LoVo (cell line): ENCODE measurements at regions not wholly inside any gene's neighbourhood (a gene's known extent, or its start where the extent isn't known, plus 50 kb on each side); places are given as distances from the start of the nearest gene placed in this dataset.
"Not testable (repeated sequence)": the region's sequence is repeated elsewhere in the genome, so short reads cannot be mapped to it uniquely, and the experiment has no call there.

Source experiments
- DNase-seq: peaks from one replicate; pipeline ENCODE4 v3.0.0-alpha.2; 2016; ENCODE audit warnings: low spot score

DNA sequence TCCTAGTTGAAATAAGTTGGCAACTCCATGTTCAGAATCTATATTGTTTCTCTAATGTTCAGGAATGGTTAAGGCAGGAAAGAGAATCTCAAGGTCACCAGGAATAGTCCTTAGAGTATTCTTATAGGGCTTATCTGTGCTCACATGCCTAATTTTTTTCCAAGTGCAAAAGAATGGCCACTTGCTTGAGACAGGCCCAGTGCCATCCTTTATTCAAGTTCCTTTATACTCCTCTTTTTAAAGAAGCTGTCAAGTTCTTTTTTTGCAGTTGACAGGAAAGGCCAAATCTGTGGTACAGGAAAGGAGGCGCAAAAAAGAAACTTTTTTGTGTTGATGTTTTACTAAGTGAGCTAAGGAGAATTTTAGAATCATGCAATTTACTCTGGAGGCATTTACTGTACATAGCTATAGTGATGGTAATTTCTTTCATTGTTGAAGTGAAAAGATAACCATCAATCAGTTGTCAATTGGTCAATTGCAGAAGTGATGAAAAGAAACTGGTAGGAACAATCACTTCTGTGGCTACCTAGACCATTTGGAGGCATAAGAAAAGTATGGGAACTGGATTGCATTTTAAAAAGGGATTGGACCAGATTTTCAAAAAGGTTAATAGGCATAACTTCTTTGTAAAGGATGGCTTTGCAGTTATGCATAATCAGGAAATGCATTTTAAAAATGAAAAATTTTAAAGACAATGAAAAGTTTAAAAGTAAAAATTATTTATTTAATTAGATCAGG is 102.5 kb upstream of the SOX2 start:
- no peak for DNase-seq

DNA sequence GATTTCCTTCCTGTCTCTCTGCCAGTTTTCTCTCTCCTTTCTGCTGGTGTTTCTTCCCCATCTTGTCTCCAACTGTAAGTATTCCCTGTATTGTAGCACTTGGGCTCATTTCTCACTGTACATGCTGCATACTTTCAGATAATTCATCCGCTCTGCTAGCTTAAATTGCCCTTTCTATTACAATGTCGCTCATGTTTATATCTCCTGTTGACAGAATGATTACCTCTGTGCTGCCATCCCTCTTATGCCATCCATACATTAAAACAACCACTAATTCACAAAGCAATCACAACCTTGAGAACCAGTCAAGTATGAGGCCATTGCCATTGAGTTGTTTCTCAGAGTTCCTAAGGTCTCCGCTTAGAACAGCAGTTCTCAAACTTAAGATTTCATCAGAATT is 107.5 kb upstream of the SOX2 start:
- no peak for DNase-seq

DNA sequence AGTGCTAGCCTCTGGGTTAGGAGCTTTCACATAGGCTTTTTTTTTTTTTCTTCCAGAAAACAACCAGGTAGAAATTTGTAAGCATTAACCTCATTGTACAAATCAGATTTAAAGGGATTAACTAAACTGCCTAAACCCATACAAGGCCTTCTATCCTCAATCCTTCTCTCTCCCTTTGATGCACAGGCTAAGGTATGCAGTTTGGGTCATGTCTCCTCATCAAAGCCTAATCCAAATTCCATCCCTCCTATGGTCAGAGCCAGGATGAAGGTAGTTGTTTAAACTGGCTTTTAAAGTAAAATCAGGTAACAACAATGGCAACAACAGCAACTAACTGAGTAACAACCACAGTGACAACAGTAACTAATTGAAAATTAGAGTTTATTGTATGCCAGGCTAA is 115.6 kb upstream of the SOX2 start:
- no peak for DNase-seq

DNA sequence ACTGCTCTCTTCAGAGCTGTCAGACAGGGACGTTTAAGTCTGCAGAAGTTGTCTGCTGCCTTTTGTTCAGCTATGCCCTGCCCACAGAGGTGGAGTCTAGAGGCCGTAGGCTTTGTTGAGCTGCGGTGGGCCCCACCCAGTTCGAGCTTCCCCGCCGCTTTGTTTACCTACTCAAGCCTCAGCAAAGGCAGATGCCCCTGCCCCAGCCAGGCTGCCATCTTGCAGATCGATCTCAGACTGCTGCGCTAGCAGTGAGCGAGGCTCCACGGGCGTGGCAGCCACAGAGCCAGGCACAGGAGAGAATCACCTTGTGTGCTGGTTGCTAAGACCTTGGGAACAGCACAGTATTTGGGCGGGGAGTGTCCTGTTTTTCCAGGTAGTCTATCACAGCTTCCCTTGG is 120.8 kb upstream of the SOX2 start:
- DNase-seq: not testable (repeated sequence)

DNA sequence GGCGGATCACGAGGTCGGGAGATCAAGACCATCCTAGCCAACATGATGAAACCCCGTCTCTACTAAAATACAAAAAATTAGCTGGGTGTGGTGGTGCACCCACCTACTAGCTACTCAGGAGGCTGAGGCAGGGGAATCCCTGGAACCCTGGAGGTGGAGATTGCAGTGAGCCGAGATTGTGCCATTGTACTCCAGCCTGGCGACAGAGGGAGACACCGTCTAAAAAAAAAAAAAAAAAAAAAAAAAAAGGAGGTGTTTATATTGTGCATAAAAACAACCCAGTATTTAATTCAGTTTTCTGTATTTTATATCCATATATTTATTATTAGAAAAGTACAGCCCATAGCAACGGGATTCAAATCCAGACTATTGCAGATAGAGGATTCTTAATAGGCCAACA is 129.1 kb upstream of the SOX2 start:
- DNase-seq: no peak

DNA sequence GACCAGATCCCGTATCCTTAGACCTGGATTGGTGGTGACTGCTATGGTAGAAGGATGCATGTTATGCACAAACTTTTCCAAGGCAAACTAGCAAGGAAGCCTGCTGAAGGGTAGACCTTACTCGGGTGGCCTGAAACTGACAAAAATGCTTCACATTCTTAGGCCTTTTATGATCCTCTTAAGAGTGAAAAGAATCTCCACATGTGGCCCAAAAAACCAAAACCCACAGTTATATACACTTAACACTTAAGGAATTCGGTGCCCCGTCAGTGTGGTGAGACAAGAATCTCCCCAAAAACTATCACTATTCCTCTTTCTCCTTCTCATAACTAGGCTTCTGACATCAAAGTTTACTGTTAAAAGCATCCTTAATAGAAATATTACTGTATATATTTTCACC is 130.1 kb upstream of the SOX2 start:
- no peak for DNase-seq

DNA sequence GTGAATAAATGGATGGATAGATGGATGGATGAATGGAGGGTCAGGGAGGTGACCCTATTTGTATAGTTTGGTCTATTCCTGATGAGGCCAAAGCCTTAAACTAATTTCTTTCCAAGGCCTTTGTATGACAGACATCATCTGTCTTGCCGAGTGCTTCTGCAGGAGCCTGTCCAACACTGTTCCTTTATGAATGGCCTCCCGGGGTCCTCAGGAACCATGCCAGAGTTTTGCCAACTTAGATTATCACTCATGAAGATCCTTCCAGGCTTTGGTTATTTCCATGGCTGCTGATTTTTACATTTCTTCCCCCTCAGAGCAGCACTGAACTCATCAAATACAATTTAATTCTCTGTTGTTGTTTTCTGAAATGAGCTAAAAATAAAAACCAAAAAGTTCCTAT is 133.0 kb upstream of the SOX2 start:
- DNase-seq: no peak

DNA sequence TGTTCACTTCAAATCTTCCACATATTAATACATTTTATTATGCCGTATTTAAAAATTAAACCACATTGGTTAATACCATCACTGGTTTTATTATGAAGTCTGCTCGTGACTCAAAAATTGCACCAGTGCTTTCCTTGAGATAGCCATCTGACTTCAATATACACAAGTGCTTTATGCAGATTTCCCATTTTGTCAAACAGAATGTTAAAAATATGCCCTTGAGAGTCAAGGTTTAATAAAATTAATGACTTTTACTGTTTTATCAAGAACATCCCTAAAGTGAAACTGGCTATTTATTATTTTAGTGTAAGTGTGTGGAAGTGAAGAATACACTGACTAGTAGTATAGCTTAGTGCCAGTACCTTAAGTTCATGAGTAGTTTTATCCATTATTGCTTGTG is 139.3 kb upstream of the SOX2 start:
- DNase-seq: no peak

DNA sequence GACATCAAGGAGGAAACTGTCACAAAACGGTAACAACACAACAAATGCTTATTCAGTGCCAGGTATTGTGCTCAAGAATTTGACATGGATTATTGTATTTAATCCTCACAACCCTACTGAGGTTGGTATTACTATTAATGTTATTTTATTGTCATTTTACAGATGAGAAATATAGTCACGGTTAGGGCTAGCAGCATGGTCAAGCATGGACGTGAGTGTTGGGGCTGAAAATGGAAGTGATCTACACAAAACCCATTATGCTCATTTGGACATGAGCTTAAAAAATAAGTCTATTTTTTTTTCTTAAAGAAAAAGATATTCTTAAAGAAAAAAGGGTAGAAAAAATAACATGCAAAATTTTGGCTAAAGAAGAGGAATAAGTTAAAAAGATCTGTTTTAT is 141.3 kb upstream of the SOX2 start:
- no peak for DNase-seq

DNA sequence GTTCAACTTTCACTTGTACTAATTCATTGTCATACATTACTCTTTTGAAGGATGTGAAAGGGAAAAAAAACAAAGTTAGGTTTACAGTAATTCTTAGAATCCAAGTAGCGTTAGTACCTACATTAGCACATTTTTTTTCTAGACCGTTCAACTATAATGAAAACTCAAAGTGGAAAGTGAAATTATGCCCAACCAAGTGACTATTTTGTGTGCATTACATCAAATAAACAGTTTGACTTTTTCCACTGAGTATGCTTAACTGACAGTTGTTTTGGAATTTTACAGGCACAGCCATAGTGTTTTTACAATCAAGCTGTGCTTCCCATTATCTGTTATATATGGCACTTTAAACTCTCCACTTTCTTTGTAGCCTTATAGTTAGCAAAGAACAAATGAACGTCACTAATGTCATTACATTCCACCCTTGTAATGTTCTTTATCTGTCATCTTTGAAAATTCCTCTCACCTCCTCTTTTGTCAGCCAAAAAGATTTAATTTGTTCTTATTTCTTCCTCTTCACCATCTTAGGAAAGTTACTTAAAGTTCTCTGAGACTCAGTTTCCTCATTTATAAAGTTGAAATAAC is 142.3 kb upstream of the SOX2 start:
- no peak for DNase-seq

DNA sequence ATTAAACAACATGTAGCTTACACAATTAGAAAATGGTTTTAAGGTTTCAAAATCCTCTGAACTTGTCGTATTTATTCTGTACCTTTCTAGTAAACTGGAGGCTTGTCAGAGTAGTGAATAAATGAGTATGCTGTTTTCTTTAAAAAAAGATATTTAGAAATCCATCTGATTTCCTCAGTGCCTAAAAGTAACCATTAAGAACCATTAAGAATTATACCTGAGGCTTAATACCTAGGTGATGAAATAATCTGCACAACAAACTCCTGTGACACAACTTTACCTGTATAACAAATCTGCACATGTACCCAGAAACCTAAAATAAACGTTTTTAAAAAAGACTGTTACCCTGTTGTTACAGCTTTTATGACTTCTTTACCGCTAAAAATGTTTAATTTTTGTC is 143.0 kb upstream of the SOX2 start:
- DNase-seq: no peak

DNA sequence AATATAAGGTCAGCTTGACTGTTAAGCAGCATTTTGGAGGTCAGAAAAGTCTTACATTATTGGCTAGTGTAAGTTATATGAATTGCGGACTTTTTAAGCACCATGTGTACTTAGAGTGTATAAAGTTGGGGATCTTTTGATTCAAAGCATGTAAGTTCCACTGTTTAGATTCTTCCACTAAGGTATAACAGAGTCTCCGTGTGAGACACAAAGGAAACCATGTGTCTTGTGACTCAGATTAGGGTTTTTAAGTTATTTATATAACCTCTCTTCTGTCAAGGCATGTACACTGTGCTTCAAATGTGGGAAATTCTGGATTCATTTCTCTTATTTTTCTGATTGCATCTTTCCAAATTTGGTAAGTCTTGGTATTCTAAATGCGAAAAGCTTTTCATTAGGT is 143.5 kb upstream of the SOX2 start:
- no peak for DNase-seq

DNA sequence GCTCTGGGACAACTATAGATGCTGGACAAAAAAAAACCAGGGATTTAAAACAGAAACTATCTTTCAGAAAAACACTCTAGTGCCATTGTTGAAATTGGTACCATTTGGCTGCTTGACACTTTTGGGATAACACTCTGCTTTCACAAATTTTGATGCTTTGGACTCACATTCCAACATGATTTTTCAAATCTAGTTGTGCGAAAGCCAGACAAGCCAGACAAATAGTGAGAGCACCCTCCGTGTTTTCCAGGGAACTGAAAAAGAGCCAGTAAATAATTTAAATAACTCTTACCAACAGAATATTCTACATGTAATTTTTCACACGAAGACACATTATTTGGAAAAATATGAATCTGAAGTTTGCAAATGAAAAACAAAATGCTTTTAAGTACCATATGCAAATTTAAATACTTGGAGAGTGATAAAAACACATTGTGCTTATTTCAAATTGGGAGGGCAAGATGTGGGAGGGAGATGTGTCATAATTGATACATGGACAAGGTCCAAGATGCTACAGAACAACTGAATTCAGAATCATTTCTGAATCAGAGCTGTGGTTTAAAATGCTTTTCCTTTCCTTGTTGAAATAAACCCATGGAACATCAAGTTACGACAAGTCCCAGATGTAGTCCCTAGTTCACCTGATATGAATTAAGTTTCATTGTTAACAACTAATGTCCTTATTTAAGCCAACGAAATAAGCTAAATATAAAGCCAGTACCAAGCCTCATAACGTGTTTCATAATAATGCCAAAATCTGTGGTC is 144.2 kb upstream of the SOX2 start:
- no peak for DNase-seq

DNA sequence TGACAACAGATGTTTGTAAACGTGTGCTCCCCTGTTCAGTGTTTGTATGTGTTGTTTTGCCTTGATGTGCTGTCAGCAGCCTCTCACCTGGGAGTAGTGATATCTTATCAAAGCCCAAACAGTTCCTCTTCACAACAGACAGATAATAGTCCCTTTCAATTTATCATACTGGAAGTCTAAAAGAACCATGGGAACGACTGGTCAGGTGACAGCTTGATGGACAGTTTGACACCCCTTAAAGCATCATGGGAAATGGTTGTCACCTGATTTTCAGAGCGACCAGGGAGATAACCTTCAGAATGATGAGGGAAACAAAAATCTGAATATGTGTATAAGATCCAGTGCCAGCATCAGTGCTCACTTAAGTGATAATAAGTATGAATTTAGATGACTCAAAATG is 146.3 kb upstream of the SOX2 start:
- DNase-seq: no peak

DNA sequence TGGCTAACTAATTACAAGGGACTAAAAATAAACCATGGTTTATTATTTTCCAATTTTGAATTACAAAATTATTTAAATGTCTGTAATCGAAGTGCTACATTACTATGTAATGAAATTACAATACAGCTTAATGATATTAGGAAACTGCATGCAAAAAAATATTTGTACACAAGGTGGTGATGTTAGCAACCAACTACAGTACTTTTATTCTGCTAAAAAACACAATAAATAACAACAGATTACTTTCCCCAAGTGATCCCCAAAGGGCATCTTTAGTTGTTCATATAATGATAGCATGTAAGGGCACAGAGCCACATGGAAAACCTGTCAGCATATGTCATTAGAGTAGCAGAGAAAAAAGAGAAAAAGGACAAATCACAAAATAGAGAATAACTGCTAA is 147.5 kb upstream of the SOX2 start:
- no peak for DNase-seq

DNA sequence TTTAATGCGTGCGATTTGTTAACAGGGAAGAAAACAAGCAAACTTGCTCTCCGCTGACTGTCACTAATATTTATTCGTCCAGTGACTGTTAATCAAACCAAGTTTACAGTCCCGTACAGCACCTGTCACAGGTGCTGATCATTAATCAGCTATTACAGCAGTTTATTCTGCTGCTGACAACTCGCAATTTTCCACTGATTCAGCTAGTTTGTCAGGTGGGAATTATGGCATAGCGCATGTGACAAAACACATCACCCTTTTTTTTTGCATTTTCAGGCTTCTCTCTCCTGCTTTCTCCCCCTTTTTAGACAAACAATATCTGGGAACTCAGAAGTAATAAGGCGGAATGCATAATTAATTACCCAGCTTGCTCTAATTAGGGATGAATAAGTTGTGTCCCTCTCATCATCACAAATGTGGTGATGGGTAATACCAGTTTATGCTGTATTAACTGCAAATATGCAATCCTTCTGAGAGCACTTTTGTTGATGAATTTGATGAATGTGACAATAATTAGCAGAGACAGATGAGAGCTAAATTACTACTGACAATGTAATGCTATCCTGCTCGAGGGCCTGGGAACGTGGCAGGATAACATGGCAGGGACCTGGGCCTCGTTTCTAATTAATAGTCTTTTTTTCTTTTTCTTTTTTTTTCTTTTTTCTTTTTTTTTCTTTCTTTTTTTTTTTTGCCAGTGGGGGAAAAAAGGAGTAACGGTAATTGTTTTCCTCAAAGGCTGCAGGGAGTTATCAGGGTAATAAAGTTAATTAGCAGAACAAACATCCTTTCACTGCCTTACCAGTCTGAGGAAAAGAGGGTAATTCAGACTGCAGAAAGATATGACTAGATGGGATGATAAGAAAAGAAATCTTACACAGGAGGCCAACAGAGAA is 150.3 kb upstream of the SOX2 start:
- DNase-seq: no peak

DNA sequence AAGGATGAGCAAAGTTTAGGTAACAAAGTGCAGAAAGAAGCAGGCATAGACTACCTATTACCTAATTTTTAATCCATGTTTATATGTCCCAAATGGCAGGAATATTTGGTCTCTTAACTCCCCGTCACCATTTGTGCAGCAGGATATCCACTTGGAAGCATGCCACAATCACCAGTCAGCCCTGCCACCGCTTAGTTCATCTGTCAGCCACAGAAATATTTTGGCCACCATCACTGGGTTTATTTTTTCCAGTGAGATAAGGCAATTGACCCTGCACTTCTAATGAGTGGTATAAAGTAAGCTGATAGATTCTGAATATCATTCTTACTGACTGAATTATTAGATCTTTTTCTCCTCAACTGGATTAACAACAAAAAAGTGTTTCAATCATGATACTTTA is 152.9 kb upstream of the SOX2 start:
- no peak for DNase-seq

DNA sequence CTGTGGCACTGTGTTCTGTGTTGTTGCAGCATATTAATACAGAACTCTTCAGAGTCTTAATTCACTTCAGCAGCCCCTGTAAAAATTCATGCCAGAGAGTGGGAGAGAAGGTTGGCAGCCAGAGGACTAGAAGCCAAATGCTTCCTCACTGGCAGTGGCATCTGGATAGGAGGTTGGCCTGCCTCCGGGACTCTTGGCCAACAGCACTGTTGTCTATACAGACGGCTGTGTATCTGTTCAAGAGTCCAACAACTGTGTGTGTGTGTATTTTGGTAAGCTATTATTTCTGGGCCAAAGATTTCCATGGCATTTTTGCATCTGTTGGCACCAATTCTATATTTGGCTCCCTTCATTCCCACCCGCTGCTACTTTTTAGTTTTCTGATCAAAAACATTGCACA is 156.0 kb upstream of the SOX2 start:
- no peak for DNase-seq

DNA sequence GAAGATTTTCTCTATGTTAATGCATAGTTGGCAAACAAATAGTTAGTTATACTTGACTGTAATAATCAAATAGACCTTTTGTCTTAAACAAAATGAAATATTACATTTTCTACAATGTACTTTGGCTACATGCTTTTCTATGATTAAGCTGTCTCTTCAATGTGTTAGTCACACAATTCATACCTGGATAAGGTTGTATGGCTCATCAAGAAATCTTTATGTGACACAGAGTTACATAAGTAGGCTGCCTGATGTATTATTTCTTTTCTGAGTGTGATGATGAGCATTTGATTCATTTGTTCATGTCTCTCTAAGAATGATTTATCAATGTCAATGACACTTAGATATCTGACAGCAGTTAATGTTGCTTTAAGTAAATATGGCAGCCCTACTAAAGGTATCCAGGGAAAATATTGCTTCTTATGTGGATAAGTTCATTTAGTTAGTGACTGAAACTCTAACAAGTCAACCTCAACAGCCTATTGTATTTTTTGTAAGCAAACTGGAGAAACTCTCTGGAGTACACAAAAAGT is 157.4 kb upstream of the SOX2 start:
- DNase-seq: no peak

DNA sequence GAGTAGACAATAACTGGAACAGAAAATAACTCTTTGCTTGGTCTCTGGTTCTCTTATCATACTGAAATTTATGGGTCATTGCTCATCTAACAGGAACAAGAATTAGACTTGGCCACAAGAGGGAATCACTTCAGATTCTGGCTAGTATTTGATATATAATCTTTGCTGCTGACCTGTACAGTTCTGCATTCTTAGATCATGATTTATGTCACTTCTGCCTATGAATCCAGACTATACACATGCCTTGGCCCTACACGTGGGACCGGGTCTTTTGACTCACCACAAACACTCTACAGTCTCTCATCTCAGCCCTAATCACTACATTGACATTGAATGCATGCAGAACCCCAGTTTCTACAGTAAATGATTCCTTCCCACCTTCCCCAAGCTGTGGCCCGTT is 162.5 kb upstream of the SOX2 start:
- DNase-seq: no peak

DNA sequence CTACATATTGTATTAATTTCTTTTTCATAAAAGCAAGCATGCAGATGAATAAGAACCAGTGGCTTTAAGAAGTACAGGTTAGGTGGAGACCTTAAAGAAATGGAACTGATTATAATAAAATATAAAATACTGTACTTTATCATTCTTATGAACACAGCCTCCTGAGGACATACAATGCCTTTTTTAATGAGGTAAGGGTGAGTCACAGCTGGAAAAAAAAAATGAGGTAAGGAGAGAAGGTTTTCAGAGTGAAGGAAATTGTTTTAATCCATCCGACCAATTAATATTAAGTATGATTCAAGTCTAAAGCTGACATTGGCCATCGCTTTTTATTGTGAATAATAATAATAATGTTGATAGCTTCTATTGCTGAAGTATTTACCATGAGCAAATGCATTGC is 170.3 kb upstream of the SOX2 start:
- no peak for DNase-seq

DNA sequence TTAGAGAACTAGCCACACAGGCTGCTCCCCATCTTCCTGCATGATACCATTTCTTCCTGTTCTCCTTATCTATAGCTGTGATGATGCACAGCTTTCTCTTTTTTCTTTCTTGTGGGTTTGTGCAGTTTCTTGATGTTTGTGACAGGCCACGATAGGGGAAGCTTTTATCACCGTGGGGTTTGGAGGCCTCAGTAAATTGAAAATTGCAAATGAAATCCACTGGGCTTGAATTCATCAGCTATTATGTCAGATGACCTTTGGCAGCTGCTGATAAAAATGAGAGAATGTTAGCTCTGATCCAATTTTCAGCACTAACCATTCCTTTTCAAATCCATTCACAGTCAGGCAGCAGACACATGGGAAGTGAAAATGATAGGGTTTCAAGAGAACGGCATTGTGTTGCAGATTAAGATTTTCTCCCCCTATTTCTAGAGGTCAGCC is 176.9 kb upstream of the SOX2 start:
- no peak for DNase-seq
